ENCODE measurements at regions not wholly inside any gene's neighbourhood (a gene's known extent, or its start where the extent isn't known, plus 50 kb on each side); places are given as distances from the start of the nearest gene placed in this dataset.

DNA sequence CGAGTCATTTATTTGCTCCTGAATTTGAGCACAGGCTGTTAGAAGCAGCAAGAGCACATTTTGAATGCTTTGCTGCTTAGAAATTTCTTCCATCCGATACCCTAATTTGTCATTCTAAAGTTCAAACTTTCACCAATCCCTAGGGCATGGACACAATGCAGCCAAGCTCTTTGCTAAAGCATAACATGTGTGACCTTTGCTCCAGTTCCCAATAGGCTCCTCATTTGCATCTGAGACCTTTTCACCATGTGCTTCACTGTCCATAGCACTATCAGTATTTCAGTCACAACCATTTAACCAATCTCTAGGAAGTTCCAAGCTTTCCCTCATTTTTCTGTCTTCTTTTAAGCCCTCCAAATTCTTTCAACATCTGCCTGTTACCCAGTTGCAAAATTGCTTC is 1333.1 kb downstream of the SI start:
- Histone ChIP-seq H3K36me3 (replicated peaks in 1 of 2; ENCODE audit: control extremely low read depth in 1 of 2, control insufficient read depth in 1 of 2, extremely low read depth in 1 of 2, insufficient read depth in 2 of 2, low read length in 1 of 2) (no peaks in the 10 kb centered on the region), H2AFZ (ENCODE audit: insufficient read depth, low read depth, low read length, poor library complexity, severe bottlenecking) (no peak overlapping the region), H3K9me3 (ENCODE audit: control extremely low read depth in 1 of 3, control insufficient read depth in 2 of 3, insufficient read depth in 1 of 3, low read length in 2 of 3) (peaks cover 0 to 7% (median 0%) of the 10 kb centered on the region in 3 donors), H3K4me2 (replicated peaks; ENCODE audit: low read depth, low read length, poor library complexity, severe bottlenecking) (no peak overlapping the region), H3K4me3 (ENCODE audit: control extremely low read depth in 1 of 5, extremely low read depth in 1 of 5, insufficient read depth in 1 of 5, low read depth in 2 of 5, low read length in 4 of 5) (no peak overlapping the region), H3K27ac (ENCODE audit: low read length in 2 of 2) (no peak overlapping the region), H4K20me1 (ENCODE audit: control insufficient read depth, insufficient read depth, low read length, poor library complexity, severe bottlenecking) (no peaks in the 10 kb centered on the region), H3K79me2 (ENCODE audit: control insufficient read depth, insufficient read depth, low read length) (no peaks in the 10 kb centered on the region), H3K4me1 (ENCODE audit: control insufficient read depth in 2 of 2, insufficient read depth in 2 of 2, low read length in 2 of 2) (no peaks in the 10 kb centered on the region), H3K27me3 (replicated peaks in 1 of 4; ENCODE audit: control extremely low read depth in 1 of 4, control insufficient read depth in 3 of 4, insufficient read depth in 4 of 4, low read length in 3 of 4) (no peaks in the 10 kb centered on the region), H3K9ac (ENCODE audit: low read length) (no peak overlapping the region)
- WGBS (ENCODE audit: insufficient coverage) = 79% methylated on average over 2 of the region's 2 CpGs
- no peaks in the 10 kb centered on the region for H3K9me3 Mint-ChIP-seq (ENCODE audit: insufficient read depth)
- POLR2A ChIA-PET = no interaction called here
- intact Hi-C loops (cut with micrococcal nuclease) = no loop called here
- no peaks in the 10 kb centered on the region for H3K27me3 Mint-ChIP-seq
- no peak for ATAC-seq (ENCODE audit: low read depth)
- H3K27ac Mint-ChIP-seq = no peak overlapping the region
- CTCF ChIA-PET = no interaction called here
- no peak overlapping the region for H3K4me3 Mint-ChIP-seq
- TF ChIP-seq EZH2 (IDR thresholded peaks at IDR 0.05; ENCODE audit: borderline replicate concordance, insufficient read depth, low read depth, low read length, poor library complexity, severe bottlenecking) = no peak
- TF ChIP-seq, protein P1, sequence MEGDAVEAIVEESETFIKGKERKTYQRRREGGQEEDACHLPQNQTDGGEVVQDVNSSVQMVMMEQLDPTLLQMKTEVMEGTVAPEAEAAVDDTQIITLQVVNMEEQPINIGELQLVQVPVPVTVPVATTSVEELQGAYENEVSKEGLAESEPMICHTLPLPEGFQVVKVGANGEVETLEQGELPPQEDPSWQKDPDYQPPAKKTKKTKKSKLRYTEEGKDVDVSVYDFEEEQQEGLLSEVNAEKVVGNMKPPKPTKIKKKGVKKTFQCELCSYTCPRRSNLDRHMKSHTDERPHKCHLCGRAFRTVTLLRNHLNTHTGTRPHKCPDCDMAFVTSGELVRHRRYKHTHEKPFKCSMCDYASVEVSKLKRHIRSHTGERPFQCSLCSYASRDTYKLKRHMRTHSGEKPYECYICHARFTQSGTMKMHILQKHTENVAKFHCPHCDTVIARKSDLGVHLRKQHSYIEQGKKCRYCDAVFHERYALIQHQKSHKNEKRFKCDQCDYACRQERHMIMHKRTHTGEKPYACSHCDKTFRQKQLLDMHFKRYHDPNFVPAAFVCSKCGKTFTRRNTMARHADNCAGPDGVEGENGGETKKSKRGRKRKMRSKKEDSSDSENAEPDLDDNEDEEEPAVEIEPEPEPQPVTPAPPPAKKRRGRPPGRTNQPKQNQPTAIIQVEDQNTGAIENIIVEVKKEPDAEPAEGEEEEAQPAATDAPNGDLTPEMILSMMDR (IDR thresholded peaks at IDR 0.05) = no peak
- DNase-seq = no peak
- no peaks in the 10 kb centered on the region for H3K4me1 Mint-ChIP-seq

DNA sequence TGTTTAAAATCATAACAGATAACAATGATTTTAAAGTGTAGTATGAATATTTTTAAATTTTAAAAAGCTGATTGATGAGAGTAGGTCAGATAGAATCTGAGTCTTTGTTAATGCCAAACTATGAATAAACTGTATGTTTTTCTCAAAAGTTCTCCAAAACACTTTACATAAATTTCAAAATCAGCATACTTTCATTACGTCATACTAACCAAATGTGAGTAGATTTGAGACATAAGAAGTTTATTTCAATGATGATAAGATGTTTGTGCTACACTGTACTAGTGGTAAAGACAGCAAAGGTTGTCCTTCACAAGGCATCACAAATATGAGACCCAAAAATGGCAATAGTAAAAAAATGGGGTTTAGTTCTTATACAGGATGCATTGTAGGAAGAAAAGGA is 1342.9 kb downstream of the SI start:
- DNase-seq (no peak), ATAC-seq (ENCODE audit: low read depth) (no peak)
- H3K9ac ChIP-seq (ENCODE audit: low read length) = no peak overlapping the region
- H4K20me1 ChIP-seq (ENCODE audit: control insufficient read depth, insufficient read depth, low read length, poor library complexity, severe bottlenecking) = no peaks in the 10 kb centered on the region
- H3K27me3 ChIP-seq (replicated peaks in 1 of 4; ENCODE audit: control extremely low read depth in 1 of 4, control insufficient read depth in 3 of 4, insufficient read depth in 4 of 4, low read length in 3 of 4) = no peaks in the 10 kb centered on the region
- peaks cover 0 to 3% (median 0%) of the 10 kb centered on the region in 3 donors for H3K9me3 ChIP-seq (ENCODE audit: control extremely low read depth in 1 of 3, control insufficient read depth in 2 of 3, insufficient read depth in 1 of 3, low read length in 2 of 3)
- H3K27ac Mint-ChIP-seq = no peak overlapping the region
- H3K27ac ChIP-seq (ENCODE audit: low read length in 2 of 2) = no peak overlapping the region
- no peaks in the 10 kb centered on the region for H3K36me3 ChIP-seq (replicated peaks in 1 of 2; ENCODE audit: control extremely low read depth in 1 of 2, control insufficient read depth in 1 of 2, extremely low read depth in 1 of 2, insufficient read depth in 2 of 2, low read length in 1 of 2)
- no peaks in the 10 kb centered on the region for H3K27me3 Mint-ChIP-seq
- peaks cover 4% of the 10 kb centered on the region for H3K9me3 Mint-ChIP-seq (ENCODE audit: insufficient read depth)
- TF ChIP-seq EZH2 (IDR thresholded peaks at IDR 0.05; ENCODE audit: borderline replicate concordance, insufficient read depth, low read depth, low read length, poor library complexity, severe bottlenecking) = no peak
- TF ChIP-seq, protein P1 (IDR thresholded peaks at IDR 0.05) = no peak
- no peak overlapping the region for H3K4me2 ChIP-seq (replicated peaks; ENCODE audit: low read depth, low read length, poor library complexity, severe bottlenecking)
- H3K4me3 Mint-ChIP-seq = no peak overlapping the region
- no peaks in the 10 kb centered on the region for H3K79me2 ChIP-seq (ENCODE audit: control insufficient read depth, insufficient read depth, low read length)
- ChIA-PET POLR2A (no interaction called here), CTCF (no interaction called here)
- intact Hi-C loops (cut with micrococcal nuclease) = no loop called here
- H3K4me1 Mint-ChIP-seq = no peaks in the 10 kb centered on the region
- H3K4me1 ChIP-seq (ENCODE audit: control insufficient read depth in 2 of 2, insufficient read depth in 2 of 2, low read length in 2 of 2) = no peaks in the 10 kb centered on the region
- WGBS (ENCODE audit: insufficient coverage) = no CpG with 5 or more reads among the region's 1 CpG
- no peak overlapping the region for H3K4me3 ChIP-seq (ENCODE audit: control extremely low read depth in 1 of 5, extremely low read depth in 1 of 5, insufficient read depth in 1 of 5, low read depth in 2 of 5, low read length in 4 of 5)
- H2AFZ ChIP-seq (ENCODE audit: insufficient read depth, low read depth, low read length, poor library complexity, severe bottlenecking) = no peak overlapping the region

All from B cell (primary cell).